ENCODE measurements at regions not wholly inside any gene's neighbourhood (a gene's known extent, or its start where the extent isn't known, plus 50 kb on each side); places are given as distances from the start of the nearest gene placed in this dataset.
"Not testable (repeated sequence)": the region's sequence is repeated elsewhere in the genome, so short reads cannot be mapped to it uniquely, and the experiment has no call there.

DNA sequence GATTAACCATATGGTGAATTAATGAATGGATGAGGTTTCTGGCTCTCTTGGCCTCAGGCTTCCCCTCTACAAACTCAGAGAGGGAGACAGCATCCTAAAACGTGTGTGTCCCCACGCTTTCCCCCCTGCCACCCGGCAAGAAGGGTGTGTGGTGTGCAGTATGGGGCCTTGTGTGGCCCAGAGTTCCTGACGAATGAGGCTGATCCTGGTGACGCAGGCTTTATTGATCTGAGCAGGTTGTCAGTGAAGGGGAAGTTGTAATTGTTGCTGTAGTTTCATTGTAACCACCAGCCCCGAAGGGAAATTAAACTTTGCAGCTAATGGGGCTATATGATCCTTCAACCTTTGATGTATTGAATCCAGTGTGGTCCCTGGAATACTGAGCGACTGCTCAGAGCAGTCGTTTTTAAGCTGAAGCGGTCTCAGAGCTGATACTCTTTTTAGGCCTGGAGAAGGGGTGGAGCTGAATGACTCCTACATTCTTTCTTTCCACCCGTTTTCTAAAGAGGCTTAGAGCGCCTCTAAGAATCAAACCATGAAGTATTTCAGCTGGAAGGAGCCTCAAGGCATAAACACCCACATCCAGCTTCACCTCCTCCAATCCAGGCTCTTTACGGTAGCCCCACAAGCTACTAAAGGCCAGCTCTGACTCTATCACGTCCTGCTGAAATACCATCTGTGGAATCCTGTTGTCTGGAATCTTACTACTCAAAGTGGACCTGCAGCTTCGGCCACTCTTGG lies 284.7 kb downstream of the MIAT start:
- TF ChIP-seq POLR2A (IDR thresholded peaks at IDR 0.05) (no peak), POLR2AphosphoS5 (IDR thresholded peaks at IDR 0.05) (no peak), CTCF (IDR thresholded peaks at IDR 0.05) (no peak)
- no peaks in the 10 kb centered on the region for H3K36me3 ChIP-seq
- no peak for DNase-seq (ENCODE audit: low spot score)
- no peak overlapping the region for H3K27ac ChIP-seq
- no peaks in the 10 kb centered on the region for H3K27me3 ChIP-seq (replicated peaks; ENCODE audit: insufficient read depth)
- no peak overlapping the region for H3K4me3 ChIP-seq
- intact Hi-C loops (cut with DNase I): no loop called here
- H3K9me3 ChIP-seq: no peaks in the 10 kb centered on the region
- WGBS: 72% methylated on average over 14 of the region's 14 CpGs
- no peaks in the 10 kb centered on the region for H3K4me1 ChIP-seq (replicated peaks)

GRCh38 chr22:26942637-26942957 lies 285.2 kb downstream of the MIAT start:
- no peak for TF ChIP-seq CTCF (IDR thresholded peaks at IDR 0.05)
- no peak for TF ChIP-seq POLR2AphosphoS5 (IDR thresholded peaks at IDR 0.05)
- no peak for TF ChIP-seq POLR2A (IDR thresholded peaks at IDR 0.05)
- Histone ChIP-seq H3K27ac (no peak overlapping the region), H3K9me3 (no peaks in the 10 kb centered on the region), H3K27me3 (replicated peaks; ENCODE audit: insufficient read depth) (no peaks in the 10 kb centered on the region), H3K36me3 (no peaks in the 10 kb centered on the region), H3K4me3 (no peak overlapping the region), H3K4me1 (replicated peaks) (no peaks in the 10 kb centered on the region)
- WGBS: 56% methylated on average over 4 of the region's 4 CpGs
- no peak for DNase-seq (ENCODE audit: low spot score)
- intact Hi-C loops (cut with DNase I): no loop called here

DNA sequence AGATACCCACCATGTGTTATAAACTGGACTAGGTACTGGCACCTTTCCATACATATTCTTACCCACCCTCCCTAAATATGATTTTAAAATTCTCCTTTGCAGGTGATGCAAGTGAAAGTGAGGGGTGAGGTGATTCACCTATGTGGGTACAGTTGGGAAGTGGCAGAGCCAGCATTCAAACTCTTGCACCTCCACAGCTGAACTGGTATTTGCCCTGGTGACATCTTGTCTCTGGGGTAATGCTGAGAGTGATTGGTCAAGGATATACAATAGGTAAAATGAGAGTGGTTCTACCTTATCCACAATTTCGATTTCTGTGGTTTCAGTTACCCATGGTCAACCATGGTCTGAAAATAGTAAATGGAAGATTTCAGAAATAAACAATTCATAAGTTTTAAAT lies 288.2 kb downstream of the MIAT start:
- no peak overlapping the region for H3K4me3 ChIP-seq
- 76% methylated on average over 1 of the region's 1 CpG for WGBS
- H3K27ac ChIP-seq: no peak overlapping the region
- TF ChIP-seq POLR2A (IDR thresholded peaks at IDR 0.05): no peak
- no peak for TF ChIP-seq POLR2AphosphoS5 (IDR thresholded peaks at IDR 0.05)
- TF ChIP-seq CTCF (IDR thresholded peaks at IDR 0.05): no peak
- H3K4me1 ChIP-seq (replicated peaks): no peaks in the 10 kb centered on the region
- H3K9me3 ChIP-seq: no peaks in the 10 kb centered on the region
- no peaks in the 10 kb centered on the region for H3K36me3 ChIP-seq
- no peak for DNase-seq (ENCODE audit: low spot score)
- intact Hi-C loops (cut with DNase I): no loop called here
- H3K27me3 ChIP-seq (replicated peaks; ENCODE audit: insufficient read depth): no peaks in the 10 kb centered on the region

- Histone ChIP-seq H3K9me3 (no peaks in the 10 kb centered on the region), H3K27ac (no peak overlapping the region), H3K4me3 (no peak overlapping the region), H3K36me3 (no peaks in the 10 kb centered on the region), H3K4me1 (replicated peaks) (no peaks in the 10 kb centered on the region), H3K27me3 (replicated peaks; ENCODE audit: insufficient read depth) (no peaks in the 10 kb centered on the region)
- no peak for TF ChIP-seq CTCF (IDR thresholded peaks at IDR 0.05)
- TF ChIP-seq POLR2AphosphoS5 (IDR thresholded peaks at IDR 0.05): no peak
- no peak for TF ChIP-seq POLR2A (IDR thresholded peaks at IDR 0.05)
- DNase-seq (ENCODE audit: low spot score): no peak
- WGBS: 74% methylated on average over 3 of the region's 3 CpGs
- intact Hi-C loops (cut with DNase I): no loop called here
Observed at GRCh38 chr22:26949193-26949592, 291.8 kb downstream of the MIAT start.

- H3K36me3 ChIP-seq; DNase-seq (ENCODE audit: low spot score); H3K9me3 ChIP-seq; H3K27ac ChIP-seq; H3K4me1 ChIP-seq (replicated peaks); H3K4me3 ChIP-seq; intact Hi-C loops (cut with DNase I); H3K27me3 ChIP-seq (replicated peaks; ENCODE audit: insufficient read depth): not testable (repeated sequence)
- WGBS: 96% methylated on average over 3 of the region's 3 CpGs
Observed at GRCh38 chr22:26951139-26951538, 293.8 kb downstream of the MIAT start.

All from prostate gland (tissue), 2 donors.